ENCODE measurements at regions not wholly inside any gene's neighbourhood (a gene's known extent, or its start where the extent isn't known, plus 50 kb on each side); places are given as distances from the start of the nearest gene placed in this dataset.
"Not testable (repeated sequence)": the region's sequence is repeated elsewhere in the genome, so short reads cannot be mapped to it uniquely, and the experiment has no call there.

DNA sequence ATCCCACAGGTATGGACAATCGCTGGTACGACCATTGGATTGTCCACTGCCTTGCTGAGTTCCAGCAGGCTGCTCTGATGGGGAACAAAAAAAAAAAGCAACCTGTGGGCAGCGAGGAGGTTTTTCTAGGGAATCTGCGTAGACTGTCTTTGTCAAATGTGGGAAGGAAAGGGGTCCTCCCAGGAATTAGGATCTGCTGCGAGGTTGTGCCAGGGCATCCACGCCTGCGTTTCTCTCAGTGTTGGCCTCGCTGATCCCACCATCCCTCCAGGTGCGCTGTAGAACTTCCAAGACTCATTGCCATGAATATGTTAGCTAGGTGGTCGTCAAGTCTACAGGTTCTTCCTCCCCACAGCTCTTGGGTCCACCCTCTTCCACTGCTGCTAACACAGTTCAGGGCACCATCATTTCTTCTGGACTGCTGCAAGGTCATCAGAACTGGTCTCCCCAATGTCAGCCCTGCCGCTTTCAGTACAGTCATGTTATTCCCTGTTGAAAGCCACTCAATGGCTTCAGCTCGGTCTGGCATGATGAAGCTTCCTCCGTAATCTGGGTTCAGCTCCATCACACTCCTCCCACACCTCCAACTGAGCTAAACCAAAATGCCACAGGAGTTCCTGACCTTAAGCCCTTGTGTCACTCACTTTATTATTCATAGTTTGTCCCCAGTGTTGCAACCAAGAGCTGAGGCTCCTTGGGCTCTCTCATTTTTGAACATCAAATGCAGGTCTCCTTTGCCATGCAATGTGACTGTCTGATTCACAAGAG, 79.5 kb upstream of the DMRT1 start:
- DNase-seq (ENCODE audit: low spot score): no peak

DNA sequence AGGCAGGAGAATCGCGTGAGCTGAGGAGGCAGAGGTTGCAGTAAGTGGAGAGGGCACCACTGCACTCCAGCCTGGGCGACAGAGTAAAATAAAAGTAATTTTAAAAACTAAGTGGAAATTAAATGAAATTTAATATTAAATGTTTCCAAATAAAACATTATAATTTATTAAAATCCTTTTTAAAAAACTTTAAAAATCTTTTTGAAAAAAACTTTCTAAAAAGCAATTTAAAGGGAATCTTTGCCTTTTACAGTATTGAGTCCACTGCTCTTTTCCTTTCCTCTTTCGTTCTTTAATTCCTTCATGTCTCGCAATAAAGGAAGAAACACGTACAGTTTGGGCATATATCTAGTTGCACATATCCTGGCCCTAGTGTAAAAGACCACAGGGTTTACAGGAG, 77.8 kb upstream of the DMRT1 start:
- DNase-seq (ENCODE audit: low spot score): no peak

DNA sequence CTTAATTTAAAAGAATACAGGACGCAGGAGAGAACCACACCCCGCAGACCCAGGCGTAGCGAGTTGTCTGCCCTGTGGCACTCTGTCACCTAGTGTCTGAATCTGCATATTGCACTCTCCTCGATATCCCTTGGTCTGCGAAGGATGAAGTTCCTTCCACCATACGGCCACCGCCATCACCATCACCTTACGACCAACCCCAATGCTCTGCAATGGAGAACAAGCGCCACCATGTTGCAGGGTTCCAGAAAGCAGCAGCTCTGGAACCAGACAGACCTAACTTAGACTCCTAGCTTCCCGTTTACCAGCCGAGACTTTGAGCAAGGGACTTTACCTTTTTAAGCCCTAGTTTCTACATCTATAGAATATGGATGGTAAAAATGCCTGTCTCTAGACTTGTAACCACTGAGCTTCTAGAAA, 77.4 kb upstream of the DMRT1 start:
- peak; percentile 29 for DNase-seq (ENCODE audit: low spot score)

DNA sequence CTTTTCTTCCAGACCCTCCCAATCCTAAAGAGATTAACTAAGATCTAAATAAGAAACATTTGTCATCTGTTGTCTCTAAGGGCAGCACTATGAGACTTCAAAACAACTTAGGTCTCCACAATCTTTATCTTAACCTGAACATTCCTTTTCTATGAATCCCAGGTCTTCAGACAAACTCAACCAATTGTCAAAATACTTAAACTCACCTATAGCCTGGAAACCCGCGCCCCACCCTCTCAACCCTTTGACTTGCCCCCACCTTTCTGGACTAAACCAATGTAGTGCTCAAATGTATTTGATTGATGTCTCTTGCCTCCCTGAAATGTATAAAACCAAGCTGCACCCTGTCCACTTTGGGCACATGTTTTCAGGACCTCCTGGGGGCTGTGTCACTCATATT, 76.5 kb upstream of the DMRT1 start:
- DNase-seq (ENCODE audit: low spot score): no peak

DNA sequence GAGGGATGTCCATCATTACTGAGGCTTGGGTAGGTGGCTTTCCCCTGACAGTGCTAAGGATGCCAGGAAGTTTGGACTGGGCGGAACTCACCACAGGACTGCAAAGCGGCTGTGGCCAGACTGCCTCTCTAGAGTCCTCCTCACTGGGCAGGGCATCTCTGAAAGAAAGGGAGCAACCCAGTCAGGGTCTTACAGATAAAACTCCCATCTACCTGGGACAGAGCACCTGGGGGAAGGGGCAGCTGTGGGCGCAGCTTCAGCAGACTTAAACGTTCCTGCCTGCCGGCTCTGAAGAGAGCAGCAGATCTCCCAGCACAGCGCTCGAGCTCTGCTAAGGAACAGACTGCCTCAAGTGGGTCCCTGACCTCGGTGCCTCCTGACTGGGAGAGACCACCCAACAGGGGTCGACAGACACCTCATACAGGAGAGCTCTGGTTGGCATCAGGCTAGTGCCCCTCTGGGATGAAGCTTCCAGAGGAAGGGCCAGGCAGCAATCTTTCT, 74.4 kb upstream of the DMRT1 start:
- not testable (repeated sequence) for DNase-seq (ENCODE audit: low spot score)

DNA sequence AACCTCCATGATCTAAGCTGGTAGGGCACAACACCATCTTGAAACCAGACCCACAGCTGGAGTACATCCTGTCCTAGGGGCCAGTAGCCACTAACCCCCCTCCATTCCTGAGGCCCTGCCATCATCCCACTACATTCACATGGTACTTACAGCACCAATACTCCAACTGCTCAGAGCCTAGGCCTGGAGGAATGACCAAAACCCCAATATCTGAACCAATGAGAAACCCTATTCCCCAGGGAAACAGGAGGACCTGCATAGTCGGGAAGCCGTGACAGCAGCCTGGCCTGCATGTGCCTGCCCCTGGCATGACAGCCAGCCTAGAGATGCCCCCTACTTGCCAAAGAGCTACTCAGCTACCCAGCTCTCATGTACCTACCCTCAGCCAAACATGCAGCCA, 65.4 kb upstream of the DMRT1 start:
- no peak for DNase-seq (ENCODE audit: low spot score)

DNA sequence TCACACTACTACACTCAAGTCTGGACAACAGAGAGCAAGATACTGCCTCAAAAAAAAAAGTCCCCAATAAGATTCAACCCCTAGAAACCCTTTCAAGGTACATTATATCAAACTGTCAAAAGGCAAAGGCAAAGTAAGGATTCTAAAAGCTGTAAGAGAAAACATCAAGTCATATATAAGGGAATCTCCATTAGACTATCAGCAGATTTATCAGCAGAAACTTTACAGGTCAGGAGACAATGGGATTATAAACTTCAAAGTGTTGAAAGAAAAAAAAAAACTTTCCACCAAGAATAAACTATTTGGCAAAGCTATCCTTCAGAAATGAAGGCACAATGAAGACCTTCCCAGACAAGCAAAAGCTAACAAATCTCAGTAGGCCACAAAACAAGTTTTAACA, 63.5 kb upstream of the DMRT1 start:
- DNase-seq (ENCODE audit: low spot score): no peak

DNA sequence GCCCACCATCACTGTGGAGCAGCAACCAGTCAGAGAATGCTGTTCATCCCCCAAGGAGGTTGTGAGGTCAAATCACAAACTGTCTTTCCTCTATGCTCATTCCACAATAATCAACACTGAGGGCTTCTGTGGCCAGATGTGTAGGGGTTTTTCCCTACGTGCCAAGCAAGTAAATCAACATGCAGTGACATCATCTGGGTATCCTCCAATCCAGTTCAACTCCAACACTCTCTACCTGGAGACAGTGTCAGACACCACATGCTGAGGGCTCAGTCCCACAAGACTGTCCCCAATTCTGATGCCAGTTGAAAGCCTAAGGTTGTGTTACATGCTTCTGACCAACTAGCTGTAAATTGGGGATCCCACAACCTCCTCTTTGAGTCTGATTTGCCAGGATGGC, 57.3 kb upstream of the DMRT1 start:
- no peak for DNase-seq (ENCODE audit: low spot score)

DNA sequence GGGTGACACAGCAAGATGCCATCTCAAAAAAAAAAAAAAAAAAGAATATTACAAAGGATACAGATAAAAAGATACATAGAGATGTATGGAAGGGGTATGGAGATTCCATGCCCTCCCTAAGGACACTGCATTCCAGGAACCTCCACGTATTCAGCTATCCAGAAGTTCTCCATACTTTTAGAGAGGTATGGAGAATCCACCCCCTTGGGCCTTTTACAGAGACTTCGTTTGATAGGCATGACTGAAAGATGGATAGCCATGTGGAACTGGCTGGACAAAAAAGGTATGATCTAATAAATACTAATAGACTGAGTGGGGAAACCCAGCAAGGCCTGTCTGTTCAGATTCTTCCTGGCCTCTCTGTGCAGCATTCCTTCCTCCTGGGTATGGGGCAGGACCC, 56.6 kb upstream of the DMRT1 start:
- no peak for DNase-seq (ENCODE audit: low spot score)

DNA sequence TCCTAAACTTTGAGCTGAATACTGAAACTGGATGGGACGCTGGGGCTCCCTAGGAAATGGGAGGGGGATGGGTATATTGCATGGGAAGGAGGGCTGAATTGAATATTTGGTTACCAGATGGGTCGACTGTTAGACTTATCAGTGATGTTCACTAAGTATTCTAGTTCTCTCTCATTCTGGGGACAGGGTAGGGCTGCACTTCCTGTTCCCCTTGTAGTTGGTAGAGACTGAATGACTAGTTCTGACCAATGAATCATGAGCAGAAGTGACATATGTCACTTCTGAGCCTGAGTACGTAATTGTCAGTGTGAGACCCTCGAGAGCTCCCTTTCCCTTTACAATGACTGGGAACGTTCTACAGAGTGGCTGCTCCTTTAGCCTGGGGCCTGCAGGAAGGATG, 55.5 kb upstream of the DMRT1 start:
- no peak for DNase-seq (ENCODE audit: low spot score)

DNA sequence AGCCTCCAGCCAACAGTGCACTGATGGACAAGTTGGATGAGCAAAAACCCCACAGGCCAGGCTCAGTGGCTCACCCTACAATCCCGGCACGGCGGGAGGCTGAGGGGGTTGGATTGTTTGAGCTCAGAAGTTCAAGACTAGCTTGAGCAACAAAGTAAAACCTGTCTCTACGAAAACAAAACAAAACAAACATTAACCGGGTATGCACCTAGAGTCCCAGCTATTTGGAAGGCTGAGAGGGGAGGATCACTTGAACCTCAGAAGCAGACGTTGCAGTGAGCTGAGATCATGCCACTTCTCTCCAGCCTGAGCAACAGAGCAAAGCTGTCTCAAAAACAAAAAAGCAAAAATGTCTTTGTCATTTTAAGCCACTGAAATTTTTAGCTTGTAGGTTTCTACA, 55.1 kb upstream of the DMRT1 start:
- no peak for DNase-seq (ENCODE audit: low spot score)

DNA sequence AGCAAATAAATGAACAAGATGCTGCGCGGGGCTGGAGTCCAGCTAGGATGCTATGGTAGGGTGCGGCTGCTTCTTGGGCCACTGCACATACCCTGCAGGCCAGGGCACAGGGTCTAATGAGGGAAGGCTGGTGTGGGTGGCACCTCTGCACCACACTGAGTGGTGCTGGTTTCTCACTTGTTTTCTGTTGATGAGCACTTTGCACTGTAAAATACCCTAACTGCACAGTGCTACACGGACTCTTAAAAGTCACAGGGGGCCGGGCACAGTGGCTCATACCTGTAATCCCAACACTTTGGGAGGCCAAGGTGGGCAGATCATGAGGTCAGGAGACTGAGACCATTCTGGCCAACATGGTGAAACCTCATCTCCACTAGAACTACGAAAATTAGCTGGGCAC, 52.7 kb upstream of the DMRT1 start:
- DNase-seq (ENCODE audit: low spot score): no peak
